Ammon's horn (tissue), 1 donor: ENCODE measurements at regions not wholly inside any gene's neighbourhood (a gene's known extent, or its start where the extent isn't known, plus 50 kb on each side); places are given as distances from the start of the nearest gene placed in this dataset.

Experiments used
- DNase-seq: peaks from one replicate; pipeline ENCODE4 v3.0.0-alpha.2; 2016; ENCODE audit warnings: low spot score

GRCh38 chrX:9087271-9088040 lies 53.5 kb upstream of the FAM9B start:
- DNase-seq, result no peak

DNA sequence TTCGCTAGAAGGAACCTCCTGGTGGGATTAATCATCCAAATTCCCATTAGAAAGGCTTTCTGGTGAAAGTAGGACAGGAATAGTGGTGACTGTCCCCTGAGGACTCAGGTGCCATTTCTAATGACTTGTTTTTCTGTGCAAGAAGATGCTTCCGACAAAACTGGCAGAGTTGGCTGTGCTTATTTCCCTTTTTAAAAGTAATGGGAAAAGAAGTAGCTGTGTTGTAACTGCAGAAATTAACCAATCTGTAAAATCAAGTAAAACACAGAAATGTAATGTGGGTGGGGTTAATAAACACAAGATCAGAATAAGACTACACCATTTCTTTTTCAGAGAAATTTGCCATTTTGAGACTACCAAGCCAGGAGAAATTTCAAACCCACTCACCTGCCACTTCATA lies 55.0 kb upstream of the FAM9B start:
- DNase-seq, result no peak

DNA sequence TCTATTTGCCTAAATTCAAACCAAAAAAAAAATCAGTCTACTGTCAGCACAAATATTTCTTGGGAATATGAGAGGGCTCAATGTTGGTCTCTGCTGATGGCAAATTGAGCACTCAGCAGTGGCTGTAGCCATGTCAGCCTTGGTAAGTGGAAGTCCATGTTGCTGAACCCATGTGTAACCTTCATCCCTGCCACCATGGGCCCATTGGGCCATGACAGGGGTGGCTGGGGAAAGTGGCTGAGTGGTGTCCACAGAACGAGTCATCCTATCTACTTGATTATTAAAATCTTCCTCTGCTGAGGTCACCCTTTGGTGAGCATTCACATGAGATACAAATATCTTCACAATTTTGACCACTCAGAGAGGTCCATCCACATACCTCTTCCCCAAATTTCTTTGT lies 56.8 kb upstream of the FAM9B start:
- no peak for DNase-seq

- peak; percentile 2 for DNase-seq
These were observed 57.3 kb upstream of the FAM9B start for GRCh38 chrX:9091258-9091657.

- no peak for DNase-seq
These were observed 69.0 kb upstream of the FAM9B start for GRCh38 chrX:9102956-9103355.

DNA sequence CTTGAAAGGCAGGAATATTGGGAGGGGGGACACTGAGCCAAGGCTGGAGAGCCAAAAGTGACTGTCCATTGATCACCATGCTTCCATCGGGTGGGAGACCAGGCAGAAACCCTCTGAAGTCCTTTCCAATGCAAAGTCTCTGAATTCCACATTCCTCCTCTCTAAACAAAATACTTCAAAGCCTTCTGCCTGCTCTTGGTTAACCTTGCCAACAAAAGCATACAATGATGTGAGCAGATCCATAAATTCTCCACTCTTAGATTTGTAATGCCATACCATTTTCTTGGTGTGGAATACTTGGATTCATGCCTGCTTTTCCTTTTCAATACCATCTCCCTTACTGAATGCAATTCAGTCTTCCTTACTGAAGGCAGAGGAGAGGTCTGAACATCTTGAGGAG lies 74.1 kb upstream of the FAM9B start:
- no peak for DNase-seq

DNA sequence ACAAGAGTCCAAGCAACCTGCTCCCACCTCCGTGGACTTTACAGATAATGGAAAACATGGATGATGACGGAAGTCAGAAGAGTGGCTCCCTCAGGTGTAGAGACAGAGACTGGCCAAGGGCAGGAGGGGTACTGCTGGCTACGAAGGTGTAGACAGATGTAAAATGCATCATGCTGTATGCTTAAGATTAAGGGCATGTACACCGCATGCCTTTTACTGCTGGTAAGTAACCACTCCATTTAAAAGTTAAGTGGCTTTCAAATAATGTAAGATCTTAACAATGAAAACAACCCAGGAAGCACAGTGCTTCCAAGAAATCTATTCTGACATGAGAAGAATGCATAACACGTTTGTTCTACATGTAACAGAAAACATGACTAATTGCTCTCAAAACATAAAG lies 76.9 kb upstream of the FAM9B start:
- DNase-seq, result no peak

DNA sequence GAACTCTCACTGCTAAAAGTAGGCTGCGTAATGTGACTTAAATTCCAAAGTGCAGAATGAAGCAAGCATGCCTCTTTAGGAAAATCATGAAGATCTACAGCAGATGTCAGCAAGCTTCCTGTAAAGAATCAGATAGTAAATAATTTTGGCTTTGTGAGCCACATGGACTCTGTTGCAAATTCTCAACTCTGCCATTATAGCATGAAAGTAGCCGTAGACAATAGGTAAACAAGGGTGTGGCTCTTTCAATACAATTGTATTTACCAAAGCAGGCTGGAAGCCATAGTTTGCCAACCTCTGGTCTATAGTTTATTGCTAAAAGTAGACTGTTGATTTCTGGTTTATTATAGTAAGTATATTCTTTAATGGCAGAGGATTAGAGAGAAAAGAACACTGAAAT lies 80.3 kb upstream of the FAM9B start:
- DNase-seq, result no peak

GRCh38 chrX:9117851-9118250 lies 83.9 kb upstream of the FAM9B start:
- no peak for DNase-seq

DNA sequence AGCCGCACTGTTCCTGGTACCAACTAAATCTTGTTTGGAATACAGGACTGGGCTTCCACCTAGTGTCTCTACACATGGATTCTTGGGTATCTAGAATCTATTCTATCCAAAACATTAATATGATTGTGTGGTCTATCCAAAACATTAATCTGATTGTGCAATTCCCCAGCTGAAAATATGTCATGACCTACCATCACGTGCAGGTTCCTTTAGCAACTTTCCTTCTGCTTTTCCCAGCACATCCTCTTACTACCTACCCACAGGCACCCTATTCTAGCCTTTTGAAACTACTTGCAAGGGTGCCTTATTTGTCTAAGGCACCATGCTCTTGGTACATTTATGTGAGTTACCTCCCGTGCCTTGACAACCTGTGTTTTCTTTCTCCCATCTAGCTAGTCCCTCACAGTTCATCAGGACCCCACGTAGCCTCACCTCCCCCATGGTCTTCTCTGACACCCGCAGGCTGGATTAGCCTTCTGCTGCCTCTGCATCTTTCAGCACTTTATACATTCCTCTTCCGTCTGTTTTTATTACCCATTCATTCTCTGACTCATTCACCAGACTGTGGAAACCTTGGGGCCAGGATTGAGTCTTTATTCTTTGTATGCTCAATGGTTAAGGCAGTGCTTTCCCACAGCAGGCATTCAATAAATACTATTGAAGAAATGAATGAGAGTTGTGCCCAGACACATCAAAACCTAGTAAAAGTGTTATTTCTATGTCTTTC lies 88.8 kb upstream of the FAM9B start:
- no peak for DNase-seq

DNA sequence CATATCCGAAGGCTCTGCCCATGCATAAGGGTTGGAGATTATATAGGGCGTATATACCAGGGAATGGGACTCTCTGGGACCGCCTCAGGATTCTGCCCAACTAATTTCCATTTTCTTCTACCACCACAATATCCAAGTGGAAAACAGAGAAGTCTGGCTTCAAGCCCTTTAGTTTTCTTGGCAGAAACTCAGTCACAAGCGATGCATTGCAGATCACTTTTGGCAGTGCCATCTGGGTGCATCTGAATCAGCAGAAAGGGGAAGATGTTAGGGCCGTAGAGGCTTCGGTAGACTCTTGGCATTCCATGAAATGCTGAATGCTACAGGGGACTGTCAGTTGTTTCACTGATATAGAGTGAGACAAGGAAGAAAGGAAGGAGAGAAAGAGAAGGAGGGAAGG lies 94.1 kb upstream of the FAM9B start:
- peak; percentile 9 for DNase-seq

GRCh38 chrX:9130031-9130430 lies 96.1 kb upstream of the FAM9B start:
- DNase-seq, result no peak

DNA sequence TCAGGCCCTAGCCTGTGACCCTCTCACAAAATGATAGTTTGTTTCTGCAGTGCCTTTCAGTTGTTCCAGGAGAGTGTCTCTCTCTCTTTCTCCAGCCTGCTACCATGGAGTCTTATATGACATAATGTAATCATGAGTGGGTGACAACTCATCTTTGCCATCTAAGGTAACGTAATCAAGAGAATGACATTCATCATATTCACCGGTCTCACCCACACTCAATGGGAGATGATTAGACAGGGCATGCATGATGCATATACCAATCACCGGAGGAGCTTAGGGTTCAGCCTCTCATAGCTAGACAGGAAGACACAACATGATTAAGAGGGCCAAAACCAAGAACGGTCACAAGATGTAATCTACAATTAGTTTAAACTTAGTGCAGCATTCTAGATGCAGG lies 97.1 kb upstream of the FAM9B start:
- no peak for DNase-seq

GRCh38 chrX:9132036-9132638 lies 98.2 kb upstream of the FAM9B start:
- DNase-seq, result no peak

DNA sequence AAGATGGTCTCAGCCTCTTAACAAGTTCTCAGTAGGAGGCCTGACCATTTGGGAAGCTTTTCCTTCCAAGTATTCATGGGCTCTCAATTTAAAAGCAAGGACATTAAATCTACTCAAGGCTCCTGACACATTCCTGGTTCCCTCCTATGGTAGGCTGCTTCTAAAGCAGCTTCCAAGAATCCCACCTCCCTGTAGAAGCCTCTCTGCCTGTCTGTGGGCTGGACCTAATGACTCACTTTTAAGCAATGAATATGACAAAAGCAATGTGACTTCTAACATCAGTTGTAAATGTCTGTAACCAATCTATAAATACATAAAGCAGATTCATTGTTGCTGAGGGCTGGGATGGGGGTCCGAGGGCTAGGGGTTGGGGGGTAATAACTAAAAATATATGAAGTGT lies 99.5 kb upstream of the FAM9B start:
- no peak for DNase-seq

DNA sequence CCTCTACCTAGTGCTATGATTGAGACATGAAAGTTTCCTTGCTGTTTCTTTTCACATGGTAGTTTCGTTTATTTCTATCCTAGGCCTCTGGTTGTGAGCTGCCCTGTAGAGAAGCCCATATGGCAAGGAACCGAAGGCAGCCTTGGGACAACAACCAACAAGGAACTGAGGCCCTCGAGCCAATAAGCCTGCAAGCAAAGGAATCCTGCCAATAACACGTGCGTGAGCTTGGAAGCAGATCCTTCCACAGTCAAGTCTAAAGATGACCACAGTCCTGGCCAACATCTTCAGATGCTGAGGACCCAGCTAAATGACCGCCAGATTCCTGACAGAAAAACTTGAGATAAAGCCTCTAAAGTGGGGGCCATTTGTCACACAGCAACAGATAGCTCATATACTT lies 100.4 kb upstream of the FAM9B start:
- no peak for DNase-seq

GRCh38 chrX:9135901-9136510 lies 102.1 kb upstream of the FAM9B start:
- DNase-seq, result no peak

- no peak for DNase-seq
These were observed 103.2 kb upstream of the FAM9B start for GRCh38 chrX:9137152-9137551.

- DNase-seq, result no peak
These were observed 107.6 kb upstream of the FAM9B start for GRCh38 chrX:9141496-9141895.

- DNase-seq, result no peak
These were observed 110.8 kb upstream of the FAM9B start for GRCh38 chrX:9144701-9145241.

- no peak for DNase-seq
These were observed 112.7 kb upstream of the FAM9B start for GRCh38 chrX:9146657-9147056.

DNA sequence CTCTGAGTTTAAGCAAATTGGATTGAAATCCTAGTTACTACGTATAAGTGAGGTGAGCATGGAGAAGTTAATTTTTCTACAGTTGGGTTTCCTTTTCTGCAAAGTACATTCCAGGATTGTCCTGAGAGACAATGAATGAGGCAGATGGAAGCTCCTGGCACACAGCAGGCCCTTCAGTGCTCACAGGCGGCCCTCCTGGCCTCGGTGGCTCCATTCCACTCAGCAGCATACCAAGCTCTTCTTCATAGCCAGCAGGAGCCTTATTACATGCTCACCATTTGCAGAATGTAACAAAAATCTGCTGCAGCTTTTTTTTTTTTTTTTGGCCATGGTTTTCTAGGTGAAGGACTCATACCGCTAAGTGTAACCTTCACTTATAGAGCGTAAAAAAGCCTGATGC lies 113.2 kb upstream of the FAM9B start:
- no peak for DNase-seq

- DNase-seq, result no peak
These were observed 113.8 kb upstream of the FAM9B start for GRCh38 chrX:9147726-9148125.
